IMR-90 (cell line): ENCODE measurements at regions not wholly inside any gene's neighbourhood (a gene's known extent, or its start where the extent isn't known, plus 50 kb on each side); places are given as distances from the start of the nearest gene placed in this dataset.

Experiments used
- ATAC-seq: fragments of 200-7000 bp; cut with Tn5 transposase; 2 replicates; pipeline ENCODE4 v1.9.1; 2020; ENCODE audit warnings: low read depth, mild to moderate bottlenecking, moderate library complexity
- BruUV-seq: library from RNA; stranded (reverse); fragments of 400-500 nt; replicated peaks from 2 replicates; lab custom pipeline; 2021; lab: Mats Ljungman, UMichigan
- CTCF ChIA-PET: fragments of 300-600 bp; formaldehyde crosslinking; extraction: SDS; loops from one replicate; lab custom pipeline; 2021; ENCODE audit warnings: antibody characterized with exemption; lab: Yijun Ruan, JAX
- POLR2A ChIA-PET: fragments of 300-600 bp; sonication (Branson Sonifier 250); formaldehyde crosslinking; loops from one replicate; lab custom pipeline; 2022; ENCODE audit warnings: antibody characterized with exemption; ENCODE audit not compliant: unreplicated experiment; lab: Charles Lee
- DNase-seq: peaks from one replicate; pipeline ENCODE4 v3.0.0; 2013
- H2AFZ ChIP-seq: replicated peaks from 2 replicates; pipeline ENCODE3; 2013; ENCODE audit warnings: low read length, mild to moderate bottlenecking; ENCODE audit not compliant: poor library complexity
- H2AK5ac ChIP-seq: 2 replicates; pipeline ENCODE4 v1.6.1; 2013; ENCODE audit warnings: low read depth, low read length, inconsistent platforms
- H2AK9ac ChIP-seq: replicated peaks from 2 replicates; pipeline ENCODE3; 2013; ENCODE audit warnings: mild to moderate bottlenecking, low read depth, low read length, moderate library complexity; ENCODE audit not compliant: poor library complexity
- H2BK120ac ChIP-seq: 2 replicates; pipeline ENCODE4 v1.6.1; 2013; ENCODE audit warnings: low read depth, low read length, inconsistent platforms
- H2BK15ac ChIP-seq: 3 replicates; pipeline ENCODE4 v1.6.1; 2013; ENCODE audit warnings: low read depth, low read length, inconsistent platforms
- H2BK20ac ChIP-seq: 2 replicates; pipeline ENCODE4 v1.6.1; 2013; ENCODE audit warnings: low read depth, mild to moderate bottlenecking, inconsistent platforms, low read length, moderate library complexity
- H2BK5ac ChIP-seq: 2 replicates; pipeline ENCODE4 v1.6.1; 2013; ENCODE audit warnings: mild to moderate bottlenecking, low read depth, low read length, inconsistent platforms; ENCODE audit not compliant: poor library complexity, severe bottlenecking
- H3K14ac ChIP-seq: replicated peaks from 2 replicates; pipeline ENCODE4 v1.6.1; 2013; ENCODE audit warnings: low read depth, low read length, inconsistent platforms
- H3K18ac ChIP-seq: 2 replicates; pipeline ENCODE4 v1.6.1; 2013; ENCODE audit warnings: low read depth, low read length, control low read depth
- H3K23ac ChIP-seq: 2 replicates; pipeline ENCODE4 v1.6.1; 2013; ENCODE audit warnings: low read depth, low read length, inconsistent platforms
- H3K27ac ChIP-seq: 2 replicates; pipeline ENCODE4 v1.5.1; 2013; ENCODE audit warnings: mild to moderate bottlenecking, control low read depth, low read length; ENCODE audit not compliant: insufficient read depth
- H3K27me3 ChIP-seq: 2 replicates; pipeline ENCODE4 v1.6.1; 2013; ENCODE audit warnings: low read length; ENCODE audit not compliant: control insufficient read depth, insufficient read depth
- H3K36me3 ChIP-seq: 2 replicates; pipeline ENCODE4 v1.6.1; 2013; ENCODE audit warnings: low read length, mixed read lengths; ENCODE audit not compliant: control insufficient read depth, insufficient read depth
- H3K4ac ChIP-seq: 2 replicates; pipeline ENCODE4 v1.6.1; 2013; ENCODE audit warnings: low read depth, low read length, inconsistent platforms
- H3K4me1 ChIP-seq: 2 replicates; pipeline ENCODE4 v1.6.1; 2013; ENCODE audit warnings: low read length, mixed read lengths; ENCODE audit not compliant: control insufficient read depth, insufficient read depth
- H3K4me2 ChIP-seq: 2 replicates; pipeline ENCODE4 v1.6.1; 2013; ENCODE audit warnings: low read depth, mild to moderate bottlenecking, control low read depth, low read length, moderate library complexity
- H3K4me3 ChIP-seq: 2 replicates; pipeline ENCODE4 v1.5.1; 2013; ENCODE audit warnings: low read depth, mild to moderate bottlenecking, control low read depth, low read length, moderate library complexity; ENCODE audit not compliant: insufficient read depth
- H3K56ac ChIP-seq: 2 replicates; pipeline ENCODE4 v1.6.1; 2013; ENCODE audit warnings: low read length, inconsistent platforms; ENCODE audit not compliant: insufficient read depth; ENCODE audit errors: extremely low read depth
- H3K79me1 ChIP-seq, 2 experiments: 2 replicates each; pipeline ENCODE4 v1.6.1; 2013; ENCODE audit warnings: low read length in 2 of 2, inconsistent platforms in 1 of 2, low read depth in 1 of 2
- H3K9ac ChIP-seq: 2 replicates; pipeline ENCODE4 v1.6.1; 2013; ENCODE audit warnings: low read depth, low read length, control low read depth
- H3K9me1 ChIP-seq: 2 replicates; pipeline ENCODE4 v1.6.1; 2013; ENCODE audit warnings: low read length, inconsistent platforms; ENCODE audit not compliant: insufficient read depth
- H3K9me3 ChIP-seq: 2 replicates; pipeline ENCODE4 v1.6.1; 2013; ENCODE audit warnings: low read length; ENCODE audit not compliant: control insufficient read depth, insufficient read depth
- H4K20me1 ChIP-seq: 2 replicates; pipeline ENCODE4 v1.6.1; 2013; ENCODE audit warnings: low read length, inconsistent platforms; ENCODE audit not compliant: insufficient read depth
- H4K5ac ChIP-seq: 2 replicates; pipeline ENCODE4 v1.6.1; 2013; ENCODE audit warnings: mild to moderate bottlenecking, low read depth, low read length, control low read depth
- H4K8ac ChIP-seq, 2 experiments: 2 replicates each; pipeline ENCODE4 v1.6.1; 2013; ENCODE audit warnings: low read depth in 2 of 2, low read length in 2 of 2, control low read depth in 1 of 2, inconsistent platforms in 1 of 2
- H4K91ac ChIP-seq: 2 replicates; pipeline ENCODE4 v1.6.1; 2013; ENCODE audit warnings: low read depth, low read length, inconsistent platforms; ENCODE audit not compliant: insufficient read depth
- BHLHE40 ChIP-seq: fragments of 150-350 bp; IDR thresholded peaks from 2 replicates; pipeline ENCODE4 v1.6.1; 2016; ENCODE audit warnings: mild to moderate bottlenecking, low read depth, low read length
- CEBPB ChIP-seq: IDR thresholded peaks from 2 replicates; pipeline ENCODE4 v1.6.1; 2012; ENCODE audit warnings: low read depth, low read length, improper control_type of control experiment
- CHD1 ChIP-seq: IDR thresholded peaks from 2 replicates; pipeline ENCODE4 v1.6.1; 2012; ENCODE audit warnings: low read depth, low read length, improper control_type of control experiment
- FOS ChIP-seq: fragments of 150-350 bp; IDR thresholded peaks from 2 replicates; pipeline ENCODE4 v1.6.1; 2016; ENCODE audit warnings: low read depth, low read length
- MAFK ChIP-seq: IDR thresholded peaks from 2 replicates; pipeline ENCODE4 v1.6.1; 2012; ENCODE audit warnings: low read depth, low read length, improper control_type of control experiment
- MAZ ChIP-seq: IDR thresholded peaks from 2 replicates; pipeline ENCODE4 v1.6.1; 2012; ENCODE audit warnings: low read depth, mild to moderate bottlenecking, low read length, improper control_type of control experiment, moderate library complexity, borderline replicate concordance
- MXI1 ChIP-seq: IDR thresholded peaks from 2 replicates; pipeline ENCODE4 v1.6.1; 2012; ENCODE audit warnings: low read depth, mild to moderate bottlenecking, low read length, moderate library complexity, borderline replicate concordance
- NFE2L2 ChIP-seq: fragments of 150-350 bp; IDR thresholded peaks from 2 replicates; pipeline ENCODE4 v1.6.1; 2016; ENCODE audit warnings: low read depth, mild to moderate bottlenecking, low read length
- POLR2A ChIP-seq: IDR thresholded peaks from 2 replicates; pipeline ENCODE4 v1.6.1; 2012; ENCODE audit warnings: mild to moderate bottlenecking, low read depth, low read length
- RAD21 ChIP-seq: IDR thresholded peaks from 2 replicates; pipeline ENCODE4 v1.6.1; 2012; ENCODE audit warnings: low read length, improper control_type of control experiment
- RCOR1 ChIP-seq: IDR thresholded peaks from 2 replicates; pipeline ENCODE4 v1.6.1; 2012; ENCODE audit warnings: mild to moderate bottlenecking, low read length, improper control_type of control experiment; ENCODE audit not compliant: insufficient replicate concordance
- RFX5 ChIP-seq: IDR thresholded peaks from 2 replicates; pipeline ENCODE4 v1.8.0; 2012; ENCODE audit warnings: low read depth, mild to moderate bottlenecking, low read length, moderate library complexity
- SMC3 ChIP-seq: fragments of 150-350 bp; IDR thresholded peaks from 2 replicates; pipeline ENCODE4 v1.6.1; 2016; ENCODE audit warnings: low read depth, mild to moderate bottlenecking, antibody characterized with exemption, low read length, moderate library complexity
- WGBS, 2 experiments: methylation state at CpG; one replicate each; pipeline versions ENCODE4 v1.1.5 to v1.1.7; 2013; ENCODE audit warnings: missing lambda C conversion rate in 2 of 2; ENCODE audit not compliant: insufficient read length in 1 of 2; ENCODE audit errors: extremely low coverage in 2 of 2; 5-methylcytosine and 5-hydroxymethylcytosine counted together
- dilution Hi-C: fragments of 300-500 bp; cut with HindIII; formaldehyde crosslinking; loops from one replicate; pipeline ENCODE4 v1.14.3; 2018; ENCODE audit warnings: low sequenced_read_pairs; ENCODE audit not compliant: unreplicated experiment
- in situ Hi-C: fragments of 300-500 bp; cut with MboI; formaldehyde crosslinking; loops from 3 replicates; pipeline ENCODE4 v1.14.3; 2019; ENCODE audit warnings: low sequenced_read_pairs, inconsistent platforms, mixed read lengths
- intact Hi-C: fragments of 100-400 bp; cut with micrococcal nuclease; formaldehyde crosslinking; loops from 2 replicates; pipeline ENCODE4 v1.10.0; 2022
- TF ChIP-seq, protein P1 (sequence below): conservative IDR thresholded peaks from 2 replicates; pipeline ENCODE4 v1.5.1; 2012; ENCODE audit warnings: mild to moderate bottlenecking, low read depth, low read length, improper control_type of control experiment
- TF ChIP-seq, protein P2 (sequence below): fragments of 150-350 bp; IDR thresholded peaks from 2 replicates; pipeline ENCODE4 v1.6.1; 2016; ENCODE audit warnings: low read depth, mild to moderate bottlenecking, low read length, moderate library complexity, borderline replicate concordance
- TF ChIP-seq, protein P3 (sequence below): fragments of 150-350 bp; IDR thresholded peaks from 2 replicates; pipeline ENCODE4 v1.6.1; 2017; ENCODE audit warnings: mild to moderate bottlenecking, antibody characterized with exemption, low read length, low read depth

DNA sequence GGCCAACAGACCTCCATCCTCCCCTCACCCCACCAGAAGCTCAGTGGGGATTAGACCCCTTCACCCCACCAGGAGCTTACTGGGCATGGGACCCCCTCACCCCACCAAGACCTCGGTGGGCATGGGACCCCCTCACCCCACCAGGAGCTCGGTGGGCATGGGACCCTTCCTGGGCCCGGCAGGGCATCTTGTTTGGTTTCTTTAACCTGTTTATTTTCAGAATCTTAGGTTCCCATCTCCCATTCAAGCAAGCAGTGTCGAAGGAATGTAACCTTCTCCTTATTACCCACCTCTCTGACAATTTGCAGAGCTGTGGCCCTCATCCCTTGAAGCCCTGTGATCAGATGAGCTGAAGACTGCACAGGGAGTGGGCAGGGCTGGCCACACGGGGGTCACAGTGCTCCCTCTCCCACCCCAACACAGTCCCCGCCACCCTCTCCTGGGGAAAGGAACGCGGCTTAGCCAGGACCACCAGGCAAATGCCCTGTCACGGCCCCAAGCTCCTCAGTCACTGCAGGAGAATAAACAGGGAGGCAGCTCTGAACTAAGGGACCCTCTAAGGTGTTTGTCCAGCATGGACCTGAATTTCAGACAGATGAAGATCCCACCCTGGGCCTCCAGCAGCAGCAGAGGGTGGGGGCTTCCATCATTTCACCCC is 330.0 kb downstream of the NPHP4 start:
- CTCF ChIA-PET = no interaction called here

More for the DNA sequence above, 330.0 kb downstream of the NPHP4 start:
- in situ Hi-C loops (no loop called here), intact Hi-C loops (no loop called here), dilution Hi-C loops (no loop called here)
- H3K9ac ChIP-seq = no peak overlapping the region
- H3K4me3 ChIP-seq = no peak overlapping the region
- H3K36me3 ChIP-seq = no peaks in the 10 kb centered on the region
- no peak overlapping the region for H3K4me2 ChIP-seq
- no peak overlapping the region for H2AK9ac ChIP-seq
- no peak overlapping the region for H3K23ac ChIP-seq
- no peak overlapping the region for H3K27ac ChIP-seq
- no peaks in the 10 kb centered on the region for H3K9me1 ChIP-seq
- POLR2A ChIA-PET = no interaction called here
- no peak overlapping the region for H2AK5ac ChIP-seq
- H3K79me1 ChIP-seq = no peaks in the 10 kb centered on the region
- no TSS peak for BruUV-seq
- no peak overlapping the region for H4K91ac ChIP-seq
- no peaks in the 10 kb centered on the region for H4K20me1 ChIP-seq
- no peak overlapping the region for H2BK20ac ChIP-seq
- ATAC-seq (no peak), DNase-seq (no peak)
- no peak overlapping the region for H3K4ac ChIP-seq
- no peak overlapping the region for H2BK15ac ChIP-seq
- H3K9me3 ChIP-seq = peaks cover 60% of the 10 kb centered on the region
- TF ChIP-seq RFX5 = no peak
- TF ChIP-seq CEBPB = no peak
- TF ChIP-seq CHD1 = no peak
- no peak for TF ChIP-seq MAZ
- TF ChIP-seq POLR2A = no peak
- TF ChIP-seq, protein P1, sequence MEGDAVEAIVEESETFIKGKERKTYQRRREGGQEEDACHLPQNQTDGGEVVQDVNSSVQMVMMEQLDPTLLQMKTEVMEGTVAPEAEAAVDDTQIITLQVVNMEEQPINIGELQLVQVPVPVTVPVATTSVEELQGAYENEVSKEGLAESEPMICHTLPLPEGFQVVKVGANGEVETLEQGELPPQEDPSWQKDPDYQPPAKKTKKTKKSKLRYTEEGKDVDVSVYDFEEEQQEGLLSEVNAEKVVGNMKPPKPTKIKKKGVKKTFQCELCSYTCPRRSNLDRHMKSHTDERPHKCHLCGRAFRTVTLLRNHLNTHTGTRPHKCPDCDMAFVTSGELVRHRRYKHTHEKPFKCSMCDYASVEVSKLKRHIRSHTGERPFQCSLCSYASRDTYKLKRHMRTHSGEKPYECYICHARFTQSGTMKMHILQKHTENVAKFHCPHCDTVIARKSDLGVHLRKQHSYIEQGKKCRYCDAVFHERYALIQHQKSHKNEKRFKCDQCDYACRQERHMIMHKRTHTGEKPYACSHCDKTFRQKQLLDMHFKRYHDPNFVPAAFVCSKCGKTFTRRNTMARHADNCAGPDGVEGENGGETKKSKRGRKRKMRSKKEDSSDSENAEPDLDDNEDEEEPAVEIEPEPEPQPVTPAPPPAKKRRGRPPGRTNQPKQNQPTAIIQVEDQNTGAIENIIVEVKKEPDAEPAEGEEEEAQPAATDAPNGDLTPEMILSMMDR = no peak
- no peak for TF ChIP-seq MXI1
- TF ChIP-seq NFE2L2 = no peak
- TF ChIP-seq BHLHE40 = no peak
- TF ChIP-seq MAFK = no peak
- TF ChIP-seq, protein P2, sequence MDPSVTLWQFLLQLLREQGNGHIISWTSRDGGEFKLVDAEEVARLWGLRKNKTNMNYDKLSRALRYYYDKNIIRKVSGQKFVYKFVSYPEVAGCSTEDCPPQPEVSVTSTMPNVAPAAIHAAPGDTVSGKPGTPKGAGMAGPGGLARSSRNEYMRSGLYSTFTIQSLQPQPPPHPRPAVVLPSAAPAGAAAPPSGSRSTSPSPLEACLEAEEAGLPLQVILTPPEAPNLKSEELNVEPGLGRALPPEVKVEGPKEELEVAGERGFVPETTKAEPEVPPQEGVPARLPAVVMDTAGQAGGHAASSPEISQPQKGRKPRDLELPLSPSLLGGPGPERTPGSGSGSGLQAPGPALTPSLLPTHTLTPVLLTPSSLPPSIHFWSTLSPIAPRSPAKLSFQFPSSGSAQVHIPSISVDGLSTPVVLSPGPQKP = no peak
- TF ChIP-seq RAD21 = no peak
- no peak for TF ChIP-seq FOS
- TF ChIP-seq, protein P3, sequence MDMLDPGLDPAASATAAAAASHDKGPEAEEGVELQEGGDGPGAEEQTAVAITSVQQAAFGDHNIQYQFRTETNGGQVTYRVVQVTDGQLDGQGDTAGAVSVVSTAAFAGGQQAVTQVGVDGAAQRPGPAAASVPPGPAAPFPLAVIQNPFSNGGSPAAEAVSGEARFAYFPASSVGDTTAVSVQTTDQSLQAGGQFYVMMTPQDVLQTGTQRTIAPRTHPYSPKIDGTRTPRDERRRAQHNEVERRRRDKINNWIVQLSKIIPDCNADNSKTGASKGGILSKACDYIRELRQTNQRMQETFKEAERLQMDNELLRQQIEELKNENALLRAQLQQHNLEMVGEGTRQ = no peak
- TF ChIP-seq SMC3 = no peak
- TF ChIP-seq RCOR1 = no peak
- no peak overlapping the region for H4K5ac ChIP-seq
- 33% methylated on average over 5 of the region's 9 CpGs; no CpG with 5 or more reads in 1 of the 2 experiments for WGBS, 2 experiments
- no peak overlapping the region for H3K14ac ChIP-seq
- H3K56ac ChIP-seq = no peak overlapping the region
- no peak overlapping the region for H4K8ac ChIP-seq
- no peak overlapping the region for H2AFZ ChIP-seq
- no peak overlapping the region for H3K18ac ChIP-seq
- no peak overlapping the region for H2BK120ac ChIP-seq
- no peaks in the 10 kb centered on the region for H3K4me1 ChIP-seq
- no peaks in the 10 kb centered on the region for H3K27me3 ChIP-seq
- H2BK5ac ChIP-seq = no peak overlapping the region
